ENCODE measurements at regions not wholly inside any gene's neighbourhood (a gene's known extent, or its start where the extent isn't known, plus 50 kb on each side); places are given as distances from the start of the nearest gene placed in this dataset.

DNA sequence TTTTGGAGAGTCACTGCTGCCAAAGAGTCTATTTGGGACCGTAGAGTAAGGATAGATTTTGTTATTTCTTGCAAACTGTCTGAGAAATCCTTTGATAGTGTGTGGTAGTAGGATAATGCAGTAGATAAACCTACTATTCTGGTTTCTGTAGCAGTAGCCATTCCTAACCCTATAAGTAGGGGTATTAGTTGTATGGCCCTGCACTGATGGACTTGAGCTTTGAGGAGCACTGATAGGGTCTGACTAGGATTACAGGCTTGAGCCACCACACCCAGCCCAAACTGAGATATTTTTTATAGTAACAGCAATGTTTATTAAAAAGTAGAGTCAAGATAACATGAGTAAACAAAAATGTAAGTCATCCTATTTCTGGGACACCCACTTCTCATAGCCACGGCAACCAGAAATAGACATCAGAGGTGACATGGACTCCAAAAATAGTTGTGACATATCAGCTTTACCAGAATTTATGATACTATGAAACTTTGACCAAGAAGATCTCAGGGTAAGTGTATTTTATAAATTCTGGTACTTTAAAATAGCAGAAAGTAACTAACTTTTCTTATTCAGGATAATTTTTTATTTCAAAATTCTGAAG is 479.1 kb downstream of the SUCLA2 start:
- H3K9ac ChIP-seq (ENCODE audit: low read depth, low read length) = no peak overlapping the region
- H3K9me3 ChIP-seq (ENCODE audit: control insufficient read depth, insufficient read depth, low read length) = 0 out of 2 replicates have a peak, but pooled peaks cover 2% of the 10 kb centered on the region
- H3K79me1 ChIP-seq (ENCODE audit: low read depth in 1 of 2, low read length in 2 of 2) = no peaks in the 10 kb centered on the region
- no peaks in the 10 kb centered on the region for H3K4me1 ChIP-seq (ENCODE audit: control insufficient read depth, insufficient read depth, low read length)
- BruUV-seq (replicated peaks) = no TSS peak
- WGBS, 2 experiments (ENCODE audit: extremely low coverage in 2 of 2, insufficient read length in 1 of 2) = no CpG with 5 or more reads among the region's 2 CpGs
- no peak overlapping the region for H2BK15ac ChIP-seq (ENCODE audit: low read depth, low read length)
- dilution Hi-C loops (cut with HindIII; ENCODE audit: low sequenced_read_pairs, unreplicated experiment) (no loop called here), intact Hi-C loops (cut with micrococcal nuclease) (no loop called here), in situ Hi-C loops (cut with MboI; ENCODE audit: low sequenced_read_pairs) (no loop called here)
- no peak overlapping the region for H3K4ac ChIP-seq (ENCODE audit: low read depth, low read length)
- DNase-seq (peak; percentile 12), ATAC-seq (ENCODE audit: low read depth) (no peak)
- H3K36me3 ChIP-seq (ENCODE audit: control insufficient read depth, insufficient read depth, low read length) = no peaks in the 10 kb centered on the region
- no peak overlapping the region for H2AK5ac ChIP-seq (ENCODE audit: low read depth, low read length)
- H3K9me1 ChIP-seq (ENCODE audit: insufficient read depth, low read length) = no peaks in the 10 kb centered on the region
- no peak overlapping the region for H4K91ac ChIP-seq (ENCODE audit: insufficient read depth, low read depth, low read length)
- no peak for TF ChIP-seq RCOR1 (IDR thresholded peaks at IDR 0.05; ENCODE audit: insufficient replicate concordance, low read length)
- TF ChIP-seq RFX5 (IDR thresholded peaks at IDR 0.05; ENCODE audit: low read depth, low read length) = no peak
- no peak for TF ChIP-seq NFE2L2 (IDR thresholded peaks at IDR 0.05; ENCODE audit: low read depth, low read length)
- TF ChIP-seq MAFK (IDR thresholded peaks at IDR 0.05; ENCODE audit: low read depth, low read length) = no peak
- no peak for TF ChIP-seq CEBPB (IDR thresholded peaks at IDR 0.05; ENCODE audit: low read depth, low read length)
- no peak for TF ChIP-seq BHLHE40 (IDR thresholded peaks at IDR 0.05; ENCODE audit: low read depth, low read length)
- TF ChIP-seq POLR2A (IDR thresholded peaks at IDR 0.05; ENCODE audit: low read depth, low read length) = no peak
- no peak for TF ChIP-seq MXI1 (IDR thresholded peaks at IDR 0.05; ENCODE audit: borderline replicate concordance, low read depth, low read length)
- TF ChIP-seq CHD1 (IDR thresholded peaks at IDR 0.05; ENCODE audit: low read depth, low read length) = no peak
- no peak for TF ChIP-seq SMC3 (IDR thresholded peaks at IDR 0.05; ENCODE audit: low read depth, low read length)
- TF ChIP-seq RAD21 (IDR thresholded peaks at IDR 0.05; ENCODE audit: low read length) = no peak
- TF ChIP-seq, protein P1, sequence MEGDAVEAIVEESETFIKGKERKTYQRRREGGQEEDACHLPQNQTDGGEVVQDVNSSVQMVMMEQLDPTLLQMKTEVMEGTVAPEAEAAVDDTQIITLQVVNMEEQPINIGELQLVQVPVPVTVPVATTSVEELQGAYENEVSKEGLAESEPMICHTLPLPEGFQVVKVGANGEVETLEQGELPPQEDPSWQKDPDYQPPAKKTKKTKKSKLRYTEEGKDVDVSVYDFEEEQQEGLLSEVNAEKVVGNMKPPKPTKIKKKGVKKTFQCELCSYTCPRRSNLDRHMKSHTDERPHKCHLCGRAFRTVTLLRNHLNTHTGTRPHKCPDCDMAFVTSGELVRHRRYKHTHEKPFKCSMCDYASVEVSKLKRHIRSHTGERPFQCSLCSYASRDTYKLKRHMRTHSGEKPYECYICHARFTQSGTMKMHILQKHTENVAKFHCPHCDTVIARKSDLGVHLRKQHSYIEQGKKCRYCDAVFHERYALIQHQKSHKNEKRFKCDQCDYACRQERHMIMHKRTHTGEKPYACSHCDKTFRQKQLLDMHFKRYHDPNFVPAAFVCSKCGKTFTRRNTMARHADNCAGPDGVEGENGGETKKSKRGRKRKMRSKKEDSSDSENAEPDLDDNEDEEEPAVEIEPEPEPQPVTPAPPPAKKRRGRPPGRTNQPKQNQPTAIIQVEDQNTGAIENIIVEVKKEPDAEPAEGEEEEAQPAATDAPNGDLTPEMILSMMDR (conservative IDR thresholded peaks at IDR 0.05; ENCODE audit: low read depth, low read length) = no peak
- TF ChIP-seq USF2 (IDR thresholded peaks at IDR 0.05; ENCODE audit: low read depth, low read length) = no peak
- no peak for TF ChIP-seq MAZ (IDR thresholded peaks at IDR 0.05; ENCODE audit: borderline replicate concordance, low read depth, low read length)
- TF ChIP-seq ELK1 (IDR thresholded peaks at IDR 0.05; ENCODE audit: borderline replicate concordance, low read depth, low read length) = no peak
- TF ChIP-seq FOS (IDR thresholded peaks at IDR 0.05; ENCODE audit: low read depth, low read length) = no peak
- ChIA-PET CTCF (no interaction called here), POLR2A (ENCODE audit: unreplicated experiment) (no interaction called here)
- H2BK5ac ChIP-seq (ENCODE audit: low read depth, low read length, poor library complexity, severe bottlenecking) = no peak overlapping the region
- no peak overlapping the region for H2BK120ac ChIP-seq (ENCODE audit: low read depth, low read length)
- no peak overlapping the region for H2BK20ac ChIP-seq (ENCODE audit: low read depth, low read length)
- H3K18ac ChIP-seq (ENCODE audit: low read depth, low read length) = no peak overlapping the region
- H3K27me3 ChIP-seq (ENCODE audit: control insufficient read depth, insufficient read depth, low read length) = no peaks in the 10 kb centered on the region
- no peak overlapping the region for H2AK9ac ChIP-seq (replicated peaks; ENCODE audit: low read depth, low read length, poor library complexity)
- no peak overlapping the region for H3K56ac ChIP-seq (ENCODE audit: extremely low read depth, insufficient read depth, low read length)
- H3K4me2 ChIP-seq (ENCODE audit: low read depth, low read length) = no peak overlapping the region
- no peak overlapping the region for H3K4me3 ChIP-seq (ENCODE audit: insufficient read depth, low read depth, low read length)
- no peak overlapping the region for H3K23ac ChIP-seq (ENCODE audit: low read depth, low read length)
- no peak overlapping the region for H2AFZ ChIP-seq (replicated peaks; ENCODE audit: low read length, poor library complexity)
- no peak overlapping the region for H4K5ac ChIP-seq (ENCODE audit: low read depth, low read length)
- no peak overlapping the region for H3K14ac ChIP-seq (replicated peaks; ENCODE audit: low read depth, low read length)
- H4K20me1 ChIP-seq (ENCODE audit: insufficient read depth, low read length) = no peaks in the 10 kb centered on the region
- no peak overlapping the region for H4K8ac ChIP-seq (ENCODE audit: low read depth in 2 of 2, low read length in 2 of 2)
- no peak overlapping the region for H3K27ac ChIP-seq (ENCODE audit: insufficient read depth, low read length)
